LNCAP (cell line): ENCODE measurements at regions not wholly inside any gene's neighbourhood (a gene's known extent, or its start where the extent isn't known, plus 50 kb on each side); places are given as distances from the start of the nearest gene placed in this dataset.

Experiments
- CTCF ChIP-seq: fragments of 450-650 bp; IDR thresholded peaks from 2 replicates; pipeline ENCODE4 v1.5.1; 2017; ENCODE audit warnings: mild to moderate bottlenecking

GRCh38 chr5:105905392-105905791, 1765.3 kb downstream of the EFNA5 start:
- no peak for TF ChIP-seq CTCF

GRCh38 chr5:105903069-105903468, 1767.7 kb downstream of the EFNA5 start:
- TF ChIP-seq CTCF = no peak

DNA sequence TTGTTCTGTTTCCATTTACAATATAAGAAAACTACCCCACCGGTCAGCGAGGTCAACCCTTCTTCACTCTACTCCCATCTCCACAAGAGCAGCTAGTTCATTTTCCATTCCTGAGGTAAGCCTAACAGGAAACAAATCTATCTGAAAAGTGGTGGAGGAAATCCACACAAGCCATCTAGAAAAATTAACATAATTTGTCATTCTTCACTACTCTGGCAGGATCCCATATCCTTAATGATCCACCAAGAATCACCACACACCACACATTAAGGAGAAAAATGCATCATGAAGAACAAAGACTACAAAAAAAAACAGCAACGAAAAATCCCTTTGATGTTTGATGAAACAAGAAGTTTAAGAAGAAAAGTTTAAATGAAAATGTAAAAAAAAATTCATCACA, 1771.0 kb downstream of the EFNA5 start:
- no peak for TF ChIP-seq CTCF

- no peak for TF ChIP-seq CTCF
Measured at GRCh38 chr5:105898183-105898582, 1772.6 kb downstream of the EFNA5 start.

DNA sequence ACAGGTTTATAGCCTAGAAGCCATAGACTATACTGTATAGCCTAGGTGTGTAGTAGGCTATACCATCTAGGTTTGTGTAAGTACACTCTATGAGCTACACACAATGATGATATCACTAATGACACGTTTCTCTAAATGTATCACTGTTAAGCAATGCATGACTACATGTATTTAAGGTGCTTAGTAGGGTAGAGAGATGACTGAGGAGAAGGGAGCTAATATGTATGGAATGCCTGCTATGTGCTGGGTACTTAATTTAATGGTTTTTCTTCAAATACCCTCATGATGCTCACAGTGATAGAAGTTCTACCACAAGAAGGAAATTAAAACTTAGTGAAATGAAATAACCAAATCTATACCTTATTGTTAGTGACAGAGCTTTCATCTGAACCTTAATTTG, 1785.5 kb downstream of the EFNA5 start:
- TF ChIP-seq CTCF = no peak

DNA sequence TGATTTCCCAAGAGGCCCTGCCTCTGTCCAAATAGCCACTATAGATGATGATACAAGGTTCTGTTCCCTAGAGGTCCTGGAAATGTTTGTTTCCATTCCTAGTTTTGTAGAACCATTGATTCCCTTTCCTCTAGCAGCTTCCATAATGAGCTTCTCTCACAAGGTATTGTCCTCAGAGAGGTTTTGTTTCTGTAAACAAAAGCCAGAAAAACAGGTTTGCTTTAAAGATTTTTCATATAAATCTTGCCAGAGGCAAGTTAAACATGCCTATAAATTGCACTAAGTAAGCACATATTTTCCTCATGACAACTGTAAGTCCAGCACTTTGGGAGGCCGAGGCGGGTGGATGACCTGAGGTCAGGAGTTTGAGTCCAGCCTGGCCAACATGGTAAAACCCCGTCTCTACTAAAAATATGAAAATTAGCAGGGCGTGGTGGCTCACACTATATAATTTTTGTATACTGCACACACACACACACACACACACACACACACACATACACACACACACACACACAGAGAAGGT, 1787.7 kb downstream of the EFNA5 start:
- TF ChIP-seq CTCF = no peak

- no peak for TF ChIP-seq CTCF
Measured at GRCh38 chr5:105878402-105878801, 1792.3 kb downstream of the EFNA5 start.

DNA sequence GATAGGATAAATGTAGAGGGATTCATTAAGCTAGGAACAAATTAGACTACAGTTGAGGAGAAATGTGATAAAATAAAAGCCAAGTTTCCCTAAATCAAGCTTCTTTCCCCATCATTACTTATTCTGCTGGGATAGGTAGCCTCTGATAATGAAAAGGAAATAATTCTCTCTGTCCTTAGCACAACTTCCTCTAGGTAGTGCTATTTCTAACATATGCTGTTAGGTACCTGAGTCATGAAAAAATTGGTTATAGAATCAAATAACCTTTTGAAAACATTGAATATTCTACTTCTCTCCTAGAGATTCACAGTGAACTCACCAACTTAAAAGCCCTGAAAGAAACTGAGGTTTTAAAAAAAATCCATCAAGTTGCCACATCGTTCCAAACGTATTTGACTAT, 1793.1 kb downstream of the EFNA5 start:
- no peak for TF ChIP-seq CTCF
